Caco-2 (cell line): ENCODE measurements at regions not wholly inside any gene's neighbourhood (a gene's known extent, or its start where the extent isn't known, plus 50 kb on each side); places are given as distances from the start of the nearest gene placed in this dataset.

ENCODE experiments used
- BruUV-seq: library from RNA; stranded (reverse); fragments of 400-500 nt; replicated peaks from 2 replicates; lab custom pipeline; 2021; lab: Mats Ljungman, UMichigan
- CTCF ChIA-PET: fragments of 300-600 bp; sonication (Branson Sonifier 250); formaldehyde crosslinking; loops from one replicate; lab custom pipeline; 2022; ENCODE audit warnings: antibody characterized with exemption; lab: Charles Lee
- POLR2A ChIA-PET: fragments of 300-600 bp; sonication (Branson Sonifier 250); formaldehyde crosslinking; loops from one replicate; lab custom pipeline; 2022; ENCODE audit warnings: antibody characterized with exemption; lab: Charles Lee
- DNase-seq, 2 experiments: peaks; one replicate each; pipeline versions ENCODE4 v3.0.0 to v3.0.0-alpha.2; 2020 to 2022
- H3K27me3 ChIP-seq: replicated peaks from 2 replicates; pipeline ENCODE4 v1.6.0; 2011; ENCODE audit warnings: low read length; ENCODE audit not compliant: control insufficient read depth, insufficient read depth
- H3K36me3 ChIP-seq: 2 replicates; pipeline ENCODE4 v1.5.1; 2011; ENCODE audit warnings: low read length; ENCODE audit not compliant: control insufficient read depth, insufficient read depth
- H3K4me1 ChIP-seq: fragments of 250-450 bp; sonication (Bioruptor Pico); 2 replicates; pipeline ENCODE4 v1.5.1; 2020; ENCODE audit warnings: mild to moderate bottlenecking
- H3K4me3 ChIP-seq: 2 replicates; pipeline ENCODE4 v1.5.1; 2011; ENCODE audit warnings: low read depth, mild to moderate bottlenecking, control low read depth, low read length
- H3K9me3 ChIP-seq: fragments of 250-450 bp; sonication (Bioruptor Pico); 2 replicates; pipeline ENCODE4 v1.5.1; 2020; ENCODE audit warnings: mild to moderate bottlenecking, moderate library complexity
- H3K27ac Mint-ChIP-seq: one replicate; pipeline ENCODE4 v1.8.0; 2022; ENCODE audit warnings: mixed read lengths; ENCODE audit not compliant: unreplicated experiment
- H3K27me3 Mint-ChIP-seq: one replicate; pipeline ENCODE4 v1.8.0; 2022; ENCODE audit warnings: mixed read lengths; ENCODE audit not compliant: insufficient read depth, unreplicated experiment
- H3K36me3 Mint-ChIP-seq: one replicate; pipeline ENCODE4 v1.8.0; 2022; ENCODE audit warnings: mild to moderate bottlenecking, mixed read lengths; ENCODE audit not compliant: insufficient read depth, unreplicated experiment
- H3K4me1 Mint-ChIP-seq: one replicate; pipeline ENCODE4 v1.8.0; 2022; ENCODE audit warnings: low read depth, mixed read lengths; ENCODE audit not compliant: unreplicated experiment
- H3K4me3 Mint-ChIP-seq: one replicate; pipeline ENCODE4 v1.8.0; 2022; ENCODE audit warnings: mild to moderate bottlenecking, moderate library complexity, mixed read lengths; ENCODE audit not compliant: unreplicated experiment
- H3K9me3 Mint-ChIP-seq: one replicate; pipeline ENCODE4 v1.8.0; 2022; ENCODE audit warnings: mixed read lengths; ENCODE audit not compliant: unreplicated experiment
- CTCF ChIP-seq, 2 experiments: fragments of 200-600 bp in 1 of 2; IDR thresholded peaks; 1 replicate in 1 of 2; 2 replicates in 1 of 2; pipeline versions ENCODE4 v1.5.1 to v1.8.0; 2011 to 2022; ENCODE audit warnings: antibody characterized with exemption in 1 of 2, control low read depth in 1 of 2, inconsistent platforms in 1 of 2, low read depth in 1 of 2, low read length in 1 of 2, mild to moderate bottlenecking in 1 of 2, moderate library complexity in 1 of 2; ENCODE audit not compliant: insufficient read depth in 1 of 2, severe bottlenecking in 1 of 2, unreplicated experiment in 1 of 2
- intact Hi-C: fragments of 100-400 bp; cut with micrococcal nuclease; formaldehyde crosslinking; loops from one replicate; pipeline ENCODE4 v1.10.0; 2022; ENCODE audit not compliant: unreplicated experiment

GRCh38 chr6:56850626-56851025 lies 104.3 kb upstream of the BEND6 start:
- no peaks in the 10 kb centered on the region for H3K36me3 Mint-ChIP-seq
- BruUV-seq, result no TSS peak
- H3K9me3 Mint-ChIP-seq, result no peaks in the 10 kb centered on the region
- no peak for TF ChIP-seq CTCF (IDR thresholded peaks at IDR 0.05; ENCODE audit: insufficient read depth in 1 of 2, low read depth in 1 of 2, low read length in 1 of 2, severe bottlenecking in 1 of 2, unreplicated experiment in 1 of 2)
- no peaks in the 10 kb centered on the region for H3K9me3 ChIP-seq
- intact Hi-C loops, result loop anchor here (1.0 to 10.0 kb wide), 3 partner anchors 141 to 496 kb away; no protein-coding TSS in a partner anchor
- ChIA-PET CTCF (interaction anchor here (1.0 kb wide), 2 partner anchors 93 to 144 kb away, joined by 3 to 4 read pairs; no protein-coding TSS in a partner anchor), POLR2A (no interaction called here)
- H3K4me3 Mint-ChIP-seq, result no peak overlapping the region
- no peak overlapping the region for H3K27ac Mint-ChIP-seq
- H3K36me3 ChIP-seq, result no peaks in the 10 kb centered on the region
- H3K4me1 Mint-ChIP-seq, result peaks cover 10% of the 10 kb centered on the region
- H3K4me1 ChIP-seq, result peaks cover 15% of the 10 kb centered on the region
- DNase-seq, result no peak
- no peaks in the 10 kb centered on the region for H3K27me3 Mint-ChIP-seq
- no peak overlapping the region for H3K4me3 ChIP-seq
- no peaks in the 10 kb centered on the region for H3K27me3 ChIP-seq

GRCh38 chr6:56849896-56850295 lies 105.0 kb upstream of the BEND6 start:
- Mint-ChIP-seq H3K9me3 (no peaks in the 10 kb centered on the region), H3K27me3 (no peaks in the 10 kb centered on the region), H3K36me3 (no peaks in the 10 kb centered on the region), H3K4me3 (no peak overlapping the region), H3K27ac (no peak overlapping the region), H3K4me1 (peaks cover 10% of the 10 kb centered on the region)
- ChIA-PET CTCF (no interaction called here), POLR2A (no interaction called here)
- no peaks in the 10 kb centered on the region for H3K27me3 ChIP-seq
- no peak for TF ChIP-seq CTCF (IDR thresholded peaks at IDR 0.05; ENCODE audit: insufficient read depth in 1 of 2, low read depth in 1 of 2, low read length in 1 of 2, severe bottlenecking in 1 of 2, unreplicated experiment in 1 of 2)
- H3K4me1 ChIP-seq, result peaks cover 15% of the 10 kb centered on the region
- no peak overlapping the region for H3K4me3 ChIP-seq
- no peaks in the 10 kb centered on the region for H3K36me3 ChIP-seq
- no peak for DNase-seq
- intact Hi-C loops, result loop anchor here (10.0 kb wide), 1 partner anchor 495 kb away; no protein-coding TSS in a partner anchor
- H3K9me3 ChIP-seq, result no peaks in the 10 kb centered on the region
- no TSS peak for BruUV-seq

GRCh38 chr6:56848105-56848504 lies 106.8 kb upstream of the BEND6 start:
- H3K27me3 ChIP-seq, result no peaks in the 10 kb centered on the region
- peaks cover 15% of the 10 kb centered on the region for H3K4me1 ChIP-seq
- intact Hi-C loops, result no loop called here
- ChIA-PET POLR2A (no interaction called here), CTCF (no interaction called here)
- no peaks in the 10 kb centered on the region for H3K36me3 Mint-ChIP-seq
- no peak overlapping the region for H3K27ac Mint-ChIP-seq
- H3K9me3 Mint-ChIP-seq, result no peaks in the 10 kb centered on the region
- TF ChIP-seq CTCF (IDR thresholded peaks at IDR 0.05; ENCODE audit: insufficient read depth in 1 of 2, low read depth in 1 of 2, low read length in 1 of 2, severe bottlenecking in 1 of 2, unreplicated experiment in 1 of 2), result no peak
- H3K36me3 ChIP-seq, result no peaks in the 10 kb centered on the region
- no peak overlapping the region for H3K4me3 Mint-ChIP-seq
- no peak for DNase-seq
- H3K4me3 ChIP-seq, result no peak overlapping the region
- H3K4me1 Mint-ChIP-seq, result peaks cover 10% of the 10 kb centered on the region
- no TSS peak for BruUV-seq
- no peaks in the 10 kb centered on the region for H3K9me3 ChIP-seq
- H3K27me3 Mint-ChIP-seq, result no peaks in the 10 kb centered on the region
